ENCODE measurements at regions not wholly inside any gene's neighbourhood (a gene's known extent, or its start where the extent isn't known, plus 50 kb on each side); places are given as distances from the start of the nearest gene placed in this dataset.

DNA sequence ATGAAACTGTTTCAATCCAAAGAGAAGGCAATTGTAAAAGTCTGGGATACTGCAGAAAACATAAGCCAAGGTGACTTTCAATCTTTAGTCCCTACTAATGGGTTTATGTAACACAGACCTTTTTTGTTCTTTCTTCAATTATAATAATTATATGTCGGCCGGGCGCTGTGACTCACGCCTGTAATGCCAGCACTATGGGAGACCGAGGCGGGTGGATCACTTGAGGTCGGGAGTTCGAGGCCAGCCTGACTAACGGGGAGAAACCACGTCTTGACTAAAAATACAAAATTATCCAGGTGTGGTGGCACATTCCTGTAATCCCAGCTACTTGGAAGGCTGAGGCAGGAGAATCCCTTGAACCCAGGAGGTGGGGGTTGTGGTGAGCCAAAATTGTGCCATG is 489.8 kb upstream of the CTSO start:
- ATAC-seq (no peak), DNase-seq (no peak)
- no peaks in the 10 kb centered on the region for H3K4me1 ChIP-seq
- TF ChIP-seq, protein P1, sequence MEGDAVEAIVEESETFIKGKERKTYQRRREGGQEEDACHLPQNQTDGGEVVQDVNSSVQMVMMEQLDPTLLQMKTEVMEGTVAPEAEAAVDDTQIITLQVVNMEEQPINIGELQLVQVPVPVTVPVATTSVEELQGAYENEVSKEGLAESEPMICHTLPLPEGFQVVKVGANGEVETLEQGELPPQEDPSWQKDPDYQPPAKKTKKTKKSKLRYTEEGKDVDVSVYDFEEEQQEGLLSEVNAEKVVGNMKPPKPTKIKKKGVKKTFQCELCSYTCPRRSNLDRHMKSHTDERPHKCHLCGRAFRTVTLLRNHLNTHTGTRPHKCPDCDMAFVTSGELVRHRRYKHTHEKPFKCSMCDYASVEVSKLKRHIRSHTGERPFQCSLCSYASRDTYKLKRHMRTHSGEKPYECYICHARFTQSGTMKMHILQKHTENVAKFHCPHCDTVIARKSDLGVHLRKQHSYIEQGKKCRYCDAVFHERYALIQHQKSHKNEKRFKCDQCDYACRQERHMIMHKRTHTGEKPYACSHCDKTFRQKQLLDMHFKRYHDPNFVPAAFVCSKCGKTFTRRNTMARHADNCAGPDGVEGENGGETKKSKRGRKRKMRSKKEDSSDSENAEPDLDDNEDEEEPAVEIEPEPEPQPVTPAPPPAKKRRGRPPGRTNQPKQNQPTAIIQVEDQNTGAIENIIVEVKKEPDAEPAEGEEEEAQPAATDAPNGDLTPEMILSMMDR (IDR thresholded peaks at IDR 0.05): no peak
- H3K27me3 ChIP-seq: no peaks in the 10 kb centered on the region
- no peak overlapping the region for H3K4me3 ChIP-seq
- no peak overlapping the region for H3K27ac ChIP-seq
- intact Hi-C loops (cut with DNase I): no loop called here
- H3K9me3 ChIP-seq: no peaks in the 10 kb centered on the region
- H3K36me3 ChIP-seq: no peaks in the 10 kb centered on the region

DNA sequence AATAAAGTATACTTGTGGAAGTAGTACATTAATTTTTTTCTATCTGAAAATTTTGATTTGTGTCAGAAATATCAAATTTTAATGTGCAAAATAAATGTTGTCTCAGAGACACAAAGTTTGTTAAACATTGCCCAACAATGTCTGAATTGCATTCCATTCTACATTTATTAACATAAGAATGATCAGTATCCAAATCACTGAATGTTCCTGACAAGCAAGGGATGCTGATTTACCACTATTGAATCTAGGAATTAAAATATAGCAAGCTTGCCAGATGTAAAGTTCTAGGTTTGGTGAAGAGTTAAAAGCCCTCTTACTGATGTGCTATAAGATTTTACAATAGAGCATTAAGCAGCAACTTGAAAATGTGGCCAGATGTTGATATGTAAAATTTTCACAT is 489.2 kb upstream of the CTSO start:
- no peaks in the 10 kb centered on the region for H3K4me1 ChIP-seq
- H3K9me3 ChIP-seq: no peaks in the 10 kb centered on the region
- no peaks in the 10 kb centered on the region for H3K36me3 ChIP-seq
- intact Hi-C loops (cut with DNase I): no loop called here
- TF ChIP-seq, protein P1 (IDR thresholded peaks at IDR 0.05): no peak
- H3K4me3 ChIP-seq: no peak overlapping the region
- no peaks in the 10 kb centered on the region for H3K27me3 ChIP-seq
- no peak overlapping the region for H3K27ac ChIP-seq
- DNase-seq (no peak), ATAC-seq (no peak)

DNA sequence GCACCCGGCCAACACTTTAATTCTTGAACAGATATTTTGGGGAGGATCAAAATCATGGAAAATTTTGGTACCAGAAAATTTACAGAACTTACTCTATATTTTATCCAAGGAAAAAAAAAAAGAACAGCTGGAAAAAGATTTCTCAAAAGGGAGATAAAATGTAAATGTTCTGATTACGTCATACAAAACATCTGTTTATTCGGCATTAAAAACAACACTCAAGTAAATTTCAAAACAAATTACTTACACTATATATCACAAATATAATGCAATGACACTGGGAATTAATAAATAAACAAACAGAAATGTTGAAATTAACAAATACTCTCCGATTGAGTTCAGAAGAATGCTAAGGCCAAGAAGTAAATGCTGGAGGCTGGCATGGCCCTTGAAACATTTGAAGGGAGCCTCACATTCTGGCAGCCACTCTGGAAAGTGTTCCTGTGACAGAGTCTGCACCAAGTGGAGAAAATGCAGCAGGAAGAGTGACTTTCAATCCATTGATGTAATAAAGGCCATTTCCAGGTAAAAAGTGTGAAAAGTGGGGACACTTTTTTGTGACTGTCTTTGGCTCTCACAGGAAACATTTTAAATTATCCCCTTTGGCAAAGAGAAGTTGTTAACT is 486.0 kb upstream of the CTSO start:
- Histone ChIP-seq H3K9me3 (no peaks in the 10 kb centered on the region), H3K36me3 (no peaks in the 10 kb centered on the region), H3K27ac (no peak overlapping the region), H3K4me3 (no peak overlapping the region), H3K4me1 (no peaks in the 10 kb centered on the region), H3K27me3 (no peaks in the 10 kb centered on the region)
- DNase-seq: no peak
- TF ChIP-seq, protein P1 (IDR thresholded peaks at IDR 0.05): no peak
- intact Hi-C loops (cut with DNase I): no loop called here
- ATAC-seq: no peak

DNA sequence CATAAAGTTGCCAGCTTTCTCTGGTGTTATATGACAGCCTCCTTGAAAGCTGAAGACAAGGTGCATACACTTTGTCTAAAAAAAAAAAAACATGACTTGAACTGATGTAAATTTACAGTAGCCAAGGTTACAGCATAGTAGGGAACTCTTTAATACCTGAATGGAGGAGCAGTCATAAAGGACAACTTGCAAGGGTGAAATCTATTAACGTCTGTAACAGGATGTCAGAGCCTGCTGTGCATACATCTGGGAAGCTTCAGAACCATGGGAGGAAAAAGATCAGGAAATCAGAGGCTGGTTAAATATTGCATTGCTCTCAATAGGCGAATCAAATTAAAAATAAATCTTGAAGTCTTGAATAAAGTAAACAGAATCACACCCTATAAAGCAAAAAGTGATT is 484.0 kb upstream of the CTSO start:
- TF ChIP-seq, protein P1 (IDR thresholded peaks at IDR 0.05): no peak
- DNase-seq: no peak
- intact Hi-C loops (cut with DNase I): no loop called here
- no peaks in the 10 kb centered on the region for H3K36me3 ChIP-seq
- ATAC-seq: no peak
- H3K27me3 ChIP-seq: no peaks in the 10 kb centered on the region
- H3K4me3 ChIP-seq: no peak overlapping the region
- H3K27ac ChIP-seq: no peak overlapping the region
- H3K9me3 ChIP-seq: no peaks in the 10 kb centered on the region
- no peaks in the 10 kb centered on the region for H3K4me1 ChIP-seq

DNA sequence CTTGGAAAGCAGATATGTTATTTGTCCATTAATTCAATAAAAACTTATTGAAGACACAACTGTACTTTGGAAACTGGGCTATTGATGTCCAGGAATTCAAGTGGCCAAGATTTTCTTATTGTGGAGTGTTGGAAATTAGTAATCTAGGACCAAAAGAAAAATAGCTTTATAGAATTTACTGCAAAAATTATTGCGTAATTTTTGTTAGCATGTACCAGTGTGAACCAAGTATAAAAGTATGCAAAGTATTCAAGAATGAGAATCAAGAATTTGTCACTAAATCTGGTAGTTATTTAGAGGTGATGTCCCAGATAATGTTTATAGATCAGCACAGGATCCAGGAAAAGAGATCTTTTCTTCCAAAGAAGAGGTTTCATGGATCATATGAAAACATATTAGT is 468.9 kb upstream of the CTSO start:
- no peaks in the 10 kb centered on the region for H3K9me3 ChIP-seq
- no peaks in the 10 kb centered on the region for H3K4me1 ChIP-seq
- H3K27ac ChIP-seq: no peak overlapping the region
- no peak for ATAC-seq
- TF ChIP-seq, protein P1 (IDR thresholded peaks at IDR 0.05): no peak
- no peak overlapping the region for H3K4me3 ChIP-seq
- DNase-seq: no peak
- intact Hi-C loops (cut with DNase I): no loop called here
- H3K36me3 ChIP-seq: no peaks in the 10 kb centered on the region
- no peaks in the 10 kb centered on the region for H3K27me3 ChIP-seq

DNA sequence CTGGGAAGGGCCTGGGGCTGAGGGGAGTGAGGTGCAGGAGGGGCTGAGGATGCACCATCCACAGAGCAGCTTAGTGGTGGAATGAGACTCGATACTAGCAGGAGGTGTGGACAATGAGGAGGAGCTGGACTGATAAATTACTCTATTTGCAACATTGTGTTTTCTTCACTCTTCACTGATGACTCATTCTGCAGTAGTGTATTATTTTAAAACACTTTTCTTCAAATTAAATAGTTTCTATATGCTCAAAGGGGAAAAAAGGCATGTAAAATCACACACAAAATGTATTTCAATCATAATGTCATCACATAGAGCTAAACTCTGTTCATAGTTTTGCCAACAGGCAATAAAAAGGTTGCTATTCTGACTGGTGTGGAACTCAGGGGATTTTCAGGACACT is 467.0 kb upstream of the CTSO start:
- Histone ChIP-seq H3K36me3 (no peaks in the 10 kb centered on the region), H3K27me3 (no peaks in the 10 kb centered on the region), H3K4me3 (no peak overlapping the region), H3K4me1 (no peaks in the 10 kb centered on the region), H3K9me3 (no peaks in the 10 kb centered on the region), H3K27ac (no peak overlapping the region)
- DNase-seq (no peak), ATAC-seq (no peak)
- intact Hi-C loops (cut with DNase I): no loop called here
- TF ChIP-seq, protein P1 (IDR thresholded peaks at IDR 0.05): no peak
